HepG2 (cell line): ENCODE measurements at regions not wholly inside any gene's neighbourhood (a gene's known extent, or its start where the extent isn't known, plus 50 kb on each side); places are given as distances from the start of the nearest gene placed in this dataset.

Source experiments
- ATAC-seq: fragments of 200-7000 bp; cut with Tn5 transposase; 3 replicates; pipeline ENCODE4 v1.9.1; 2020; ENCODE audit warnings: mild to moderate bottlenecking, moderate library complexity
- BruUV-seq: library from RNA; stranded (reverse); fragments of 400-500 nt; replicated peaks from 2 replicates; lab custom pipeline; 2021; lab: Mats Ljungman, UMichigan
- CTCF ChIA-PET: fragments of 300-600 bp; formaldehyde crosslinking; extraction: SDS; loops from one replicate; lab custom pipeline; 2021; ENCODE audit warnings: low total read pairs, inconsistent platforms, low intra/inter-chr PET ratio; lab: Yijun Ruan, JAX
- POLR2A ChIA-PET: fragments of 350-600 bp; sonication (Branson Sonifier 250); formaldehyde crosslinking; loops from one replicate; lab custom pipeline; 2020; ENCODE audit warnings: antibody characterized with exemption, inconsistent platforms; lab: Yijun Ruan, JAX
- DNase-seq: peaks from one replicate; pipeline ENCODE4 v3.0.0-alpha.2; 2015; ENCODE audit warnings: low spot score
- FAIRE-seq: peaks from 3 replicates; lab custom pipeline; 2011; peaks lifted over from hg19 to GRCh38; lab: Jason Lieb, UNC
- H2AFZ ChIP-seq: one replicate; pipeline ENCODE4 v1.6.1; 2011; ENCODE audit warnings: low read length, inconsistent platforms
- H3K27ac ChIP-seq: fragments of 300-600 bp; 3 replicates; pipeline ENCODE4 v1.8.0; 2011; ENCODE audit warnings: mixed run types, mild to moderate bottlenecking, mixed read lengths, low read length, inconsistent platforms; ENCODE audit not compliant: insufficient read depth; ENCODE audit errors: extremely low read length
- H3K27me3 ChIP-seq, 2 experiments: fragments of 200-600 bp in 1 of 2; 2 replicates in 1 of 2; 3 replicates in 1 of 2; pipeline versions ENCODE4 v1.6.0 to v1.8.0; 2011; ENCODE audit warnings: low read length in 2 of 2, mild to moderate bottlenecking in 2 of 2, moderate library complexity in 2 of 2, inconsistent platforms in 1 of 2; ENCODE audit not compliant: insufficient read depth in 2 of 2, control insufficient read depth in 1 of 2
- H3K36me3 ChIP-seq, 2 experiments: fragments of 200-600 bp in 1 of 2; replicated peaks in 1 of 2; 2 replicates in 1 of 2; 3 replicates in 1 of 2; pipeline versions ENCODE4 v1.5.1 to v1.8.0; 2011; ENCODE audit warnings: low read length in 2 of 2, inconsistent platforms in 1 of 2; ENCODE audit not compliant: insufficient read depth in 2 of 2, control insufficient read depth in 1 of 2
- H3K4me1 ChIP-seq: 2 replicates; pipeline ENCODE4 v1.5.1; 2012; ENCODE audit warnings: low read length, inconsistent platforms; ENCODE audit not compliant: insufficient read depth
- H3K4me2 ChIP-seq: 2 replicates; pipeline ENCODE4 v1.6.0; 2011; ENCODE audit warnings: low read depth, low read length, inconsistent platforms
- H3K4me3 ChIP-seq, 3 experiments: fragments of 200-600 bp in 1 of 3; sonication (generic), shearing (Covaris generic) in 1 of 3; replicated peaks in 1 of 3; 2 replicates each; pipeline ENCODE4 v1.5.1; 2011 to 2016; ENCODE audit warnings: low read length in 3 of 3, inconsistent platforms in 2 of 3, low read depth in 2 of 3, mild to moderate bottlenecking in 2 of 3, control low read depth in 1 of 3, mixed read lengths in 1 of 3; ENCODE audit not compliant: insufficient read depth in 1 of 3
- H3K79me2 ChIP-seq: one replicate; pipeline ENCODE4 v1.6.1; 2011; ENCODE audit warnings: low read length, inconsistent platforms; ENCODE audit not compliant: insufficient read depth
- H3K9ac ChIP-seq: 2 replicates; pipeline ENCODE4 v1.6.0; 2011; ENCODE audit warnings: mild to moderate bottlenecking, low read depth, low read length, inconsistent platforms; ENCODE audit not compliant: insufficient read depth
- H3K9me3 ChIP-seq: 2 replicates; pipeline ENCODE4 v1.5.1; 2012; ENCODE audit warnings: mild to moderate bottlenecking, low read length
- H4K20me1 ChIP-seq: 2 replicates; pipeline ENCODE4 v1.6.0; 2011; ENCODE audit warnings: inconsistent platforms, mild to moderate bottlenecking, low read length, moderate library complexity; ENCODE audit not compliant: insufficient read depth
- GZF1 ChIP-seq: sonication (generic); formaldehyde crosslinking; IDR thresholded peaks from 2 replicates; pipeline ENCODE4 v1.5.1; 2020; ENCODE audit warnings: mild to moderate bottlenecking, missing genetic modification reagents
- HNRNPLL ChIP-seq: fragments of 200-400 bp; formaldehyde crosslinking; IDR thresholded peaks from 2 replicates; pipeline ENCODE4 v1.6.1; 2017; ENCODE audit warnings: mild to moderate bottlenecking, low read depth, low read length; ENCODE audit not compliant: poor library complexity, severe bottlenecking
- MAFK ChIP-seq, 2 experiments: IDR thresholded peaks in 1 of 2; conservative IDR thresholded peaks in 1 of 2; 2 replicates each; pipeline ENCODE4 v1.6.1; 2011; ENCODE audit warnings: improper control_type of control experiment in 2 of 2, low read length in 2 of 2
- PHF8 ChIP-seq: sonication (generic); formaldehyde crosslinking; IDR thresholded peaks from 2 replicates; pipeline ENCODE4 v1.5.0; 2020; ENCODE audit warnings: missing genetic modification reagents
- ZNF274 ChIP-seq: sonication (generic); formaldehyde crosslinking; IDR thresholded peaks from 2 replicates; pipeline ENCODE4 v1.5.1; 2020; ENCODE audit warnings: mild to moderate bottlenecking, missing genetic modification reagents
- ZNF34 ChIP-seq: sonication (generic); formaldehyde crosslinking; IDR thresholded peaks from 2 replicates; pipeline ENCODE4 v1.4.0; 2020; ENCODE audit warnings: mild to moderate bottlenecking, missing genetic modification reagents, borderline replicate concordance
- WGBS: methylation state at CpG from one replicate; pipeline ENCODE4 v1.1.6; 2017; ENCODE audit warnings: low lambda C conversion rate; 5-methylcytosine and 5-hydroxymethylcytosine counted together
- in situ Hi-C: cut with HindIII; loops from 2 replicates; pipeline ENCODE4 v1.10.0; 2017; ENCODE audit warnings: low pct_unique_long_range_greater_than_20kb; ENCODE audit not compliant: extremely low pct_ligation_motif_present
- intact Hi-C: fragments of 100-400 bp; cut with micrococcal nuclease; formaldehyde crosslinking; loops from one replicate; pipeline ENCODE4 v1.10.0; 2022; ENCODE audit not compliant: unreplicated experiment
- TF ChIP-seq, protein P1 (sequence below), 2 experiments: fragments of 450-650 bp in 1 of 2; sonication (generic) in 1 of 2; formaldehyde crosslinking in 1 of 2; IDR thresholded peaks; 2 replicates each; pipeline versions ENCODE4 v1.6.1 to v1.8.0; 2016 to 2022; ENCODE audit warnings: antibody characterized with exemption in 1 of 2, mild to moderate bottlenecking in 1 of 2, missing genetic modification reagents in 1 of 2
- TF ChIP-seq, protein P2 (sequence below): sonication (generic); formaldehyde crosslinking; IDR thresholded peaks from 2 replicates; pipeline ENCODE4; 2020; ENCODE audit warnings: missing genetic modification reagents, mild to moderate bottlenecking, borderline replicate concordance

DNA sequence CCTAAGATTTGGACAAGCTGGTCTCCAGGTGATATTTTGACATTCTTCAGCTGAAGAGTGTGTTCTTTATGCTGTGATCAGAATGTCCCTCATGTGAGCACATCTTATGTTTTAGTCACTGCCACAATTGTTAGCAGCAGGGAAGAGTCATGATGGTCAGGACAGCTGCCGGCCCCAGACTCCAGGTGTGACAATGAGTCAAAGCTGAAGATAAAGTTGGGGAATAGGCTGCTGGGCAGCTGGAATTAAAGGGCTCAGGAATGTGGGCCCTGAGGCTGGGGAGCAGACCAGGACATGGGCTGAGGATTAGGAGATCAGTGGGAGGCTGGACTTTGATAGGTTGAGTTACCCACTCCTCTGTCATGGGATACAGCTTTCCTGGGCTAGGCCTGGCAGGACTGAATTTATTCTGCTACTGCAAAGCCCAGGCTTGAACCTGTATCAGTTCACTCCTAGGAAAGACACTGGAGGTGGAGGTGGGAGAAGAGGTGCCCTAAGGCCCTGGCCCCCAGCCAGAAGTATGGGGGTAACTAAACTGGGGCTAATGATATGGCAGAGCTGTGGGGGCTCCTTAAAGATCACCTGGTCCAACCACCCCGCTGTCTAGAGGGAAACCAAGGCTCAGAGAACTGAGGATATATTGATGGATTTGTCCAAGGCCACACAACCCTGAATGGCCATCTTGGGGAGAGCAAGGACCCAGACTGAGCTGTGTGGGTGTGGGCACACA lies 119.5 kb downstream of the PJA1 start (continued):
- TF ChIP-seq, protein P1, sequence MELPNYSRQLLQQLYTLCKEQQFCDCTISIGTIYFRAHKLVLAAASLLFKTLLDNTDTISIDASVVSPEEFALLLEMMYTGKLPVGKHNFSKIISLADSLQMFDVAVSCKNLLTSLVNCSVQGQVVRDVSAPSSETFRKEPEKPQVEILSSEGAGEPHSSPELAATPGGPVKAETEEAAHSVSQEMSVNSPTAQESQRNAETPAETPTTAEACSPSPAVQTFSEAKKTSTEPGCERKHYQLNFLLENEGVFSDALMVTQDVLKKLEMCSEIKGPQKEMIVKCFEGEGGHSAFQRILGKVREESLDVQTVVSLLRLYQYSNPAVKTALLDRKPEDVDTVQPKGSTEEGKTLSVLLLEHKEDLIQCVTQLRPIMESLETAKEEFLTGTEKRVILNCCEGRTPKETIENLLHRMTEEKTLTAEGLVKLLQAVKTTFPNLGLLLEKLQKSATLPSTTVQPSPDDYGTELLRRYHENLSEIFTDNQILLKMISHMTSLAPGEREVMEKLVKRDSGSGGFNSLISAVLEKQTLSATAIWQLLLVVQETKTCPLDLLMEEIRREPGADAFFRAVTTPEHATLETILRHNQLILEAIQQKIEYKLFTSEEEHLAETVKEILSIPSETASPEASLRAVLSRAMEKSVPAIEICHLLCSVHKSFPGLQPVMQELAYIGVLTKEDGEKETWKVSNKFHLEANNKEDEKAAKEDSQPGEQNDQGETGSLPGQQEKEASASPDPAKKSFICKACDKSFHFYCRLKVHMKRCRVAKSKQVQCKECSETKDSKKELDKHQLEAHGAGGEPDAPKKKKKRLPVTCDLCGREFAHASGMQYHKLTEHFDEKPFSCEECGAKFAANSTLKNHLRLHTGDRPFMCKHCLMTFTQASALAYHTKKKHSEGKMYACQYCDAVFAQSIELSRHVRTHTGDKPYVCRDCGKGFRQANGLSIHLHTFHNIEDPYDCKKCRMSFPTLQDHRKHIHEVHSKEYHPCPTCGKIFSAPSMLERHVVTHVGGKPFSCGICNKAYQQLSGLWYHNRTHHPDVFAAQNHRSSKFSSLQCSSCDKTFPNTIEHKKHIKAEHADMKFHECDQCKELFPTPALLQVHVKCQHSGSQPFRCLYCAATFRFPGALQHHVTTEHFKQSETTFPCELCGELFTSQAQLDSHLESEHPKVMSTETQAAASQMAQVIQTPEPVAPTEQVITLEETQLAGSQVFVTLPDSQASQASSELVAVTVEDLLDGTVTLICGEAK (IDR thresholded peaks at IDR 0.05) = no peak
- TF ChIP-seq, protein P1 (CRISPR knock-in tag; IDR thresholded peaks at IDR 0.05) = no peak

DNA sequence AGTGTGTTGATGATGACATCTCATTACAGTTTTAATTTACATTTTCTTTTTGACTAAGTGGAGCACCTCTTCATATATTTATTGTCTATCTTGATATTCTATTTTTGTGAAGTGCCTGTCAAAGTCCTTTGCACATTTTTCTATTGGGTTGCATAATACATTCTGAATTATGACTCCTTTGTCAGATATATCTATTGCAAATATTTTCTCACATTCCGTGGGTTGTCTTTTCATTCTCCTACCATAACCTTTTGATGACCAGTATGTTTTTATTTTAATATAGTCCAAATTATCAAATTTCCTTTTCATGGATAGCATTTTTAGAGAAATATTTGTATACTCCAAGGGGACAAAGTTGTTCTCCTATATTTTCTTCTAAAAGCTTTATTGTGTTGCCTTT lies 126.4 kb downstream of the PJA1 start:
- FAIRE-seq (no peak), DNase-seq (no peak), ATAC-seq (no peak)
- no peaks in the 10 kb centered on the region for H3K9me3 ChIP-seq
- in situ Hi-C loops (loop anchor here (10.0 kb wide), 1 partner anchor 214 kb away; the partner anchor contains the start of gene EFNB1), intact Hi-C loops (no loop called here)
- no peak overlapping the region for H3K9ac ChIP-seq
- H2AFZ ChIP-seq = no peak overlapping the region
- POLR2A ChIA-PET = no interaction called here
- no peak overlapping the region for H3K27ac ChIP-seq
- CTCF ChIA-PET = no interaction called here
- H3K36me3 ChIP-seq = no peaks in the 10 kb centered on the region
- H3K79me2 ChIP-seq = no peaks in the 10 kb centered on the region
- H3K4me2 ChIP-seq = no peak overlapping the region
- BruUV-seq = no TSS peak
- H3K4me1 ChIP-seq = no peaks in the 10 kb centered on the region
- no peak overlapping the region for H3K4me3 ChIP-seq
- 79% methylated on average over 1 of the region's 1 CpG for WGBS
- H3K27me3 ChIP-seq = no peaks in the 10 kb centered on the region
- H4K20me1 ChIP-seq = no peaks in the 10 kb centered on the region
- no peak for TF ChIP-seq GZF1 (CRISPR knock-in tag)
- no peak for TF ChIP-seq ZNF34
- TF ChIP-seq, protein P2, sequence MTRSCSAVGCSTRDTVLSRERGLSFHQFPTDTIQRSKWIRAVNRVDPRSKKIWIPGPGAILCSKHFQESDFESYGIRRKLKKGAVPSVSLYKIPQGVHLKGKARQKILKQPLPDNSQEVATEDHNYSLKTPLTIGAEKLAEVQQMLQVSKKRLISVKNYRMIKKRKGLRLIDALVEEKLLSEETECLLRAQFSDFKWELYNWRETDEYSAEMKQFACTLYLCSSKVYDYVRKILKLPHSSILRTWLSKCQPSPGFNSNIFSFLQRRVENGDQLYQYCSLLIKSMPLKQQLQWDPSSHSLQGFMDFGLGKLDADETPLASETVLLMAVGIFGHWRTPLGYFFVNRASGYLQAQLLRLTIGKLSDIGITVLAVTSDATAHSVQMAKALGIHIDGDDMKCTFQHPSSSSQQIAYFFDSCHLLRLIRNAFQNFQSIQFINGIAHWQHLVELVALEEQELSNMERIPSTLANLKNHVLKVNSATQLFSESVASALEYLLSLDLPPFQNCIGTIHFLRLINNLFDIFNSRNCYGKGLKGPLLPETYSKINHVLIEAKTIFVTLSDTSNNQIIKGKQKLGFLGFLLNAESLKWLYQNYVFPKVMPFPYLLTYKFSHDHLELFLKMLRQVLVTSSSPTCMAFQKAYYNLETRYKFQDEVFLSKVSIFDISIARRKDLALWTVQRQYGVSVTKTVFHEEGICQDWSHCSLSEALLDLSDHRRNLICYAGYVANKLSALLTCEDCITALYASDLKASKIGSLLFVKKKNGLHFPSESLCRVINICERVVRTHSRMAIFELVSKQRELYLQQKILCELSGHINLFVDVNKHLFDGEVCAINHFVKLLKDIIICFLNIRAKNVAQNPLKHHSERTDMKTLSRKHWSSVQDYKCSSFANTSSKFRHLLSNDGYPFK = no peak
- TF ChIP-seq PHF8 (CRISPR knock-in tag) = no peak
- no peak for TF ChIP-seq HNRNPLL
- TF ChIP-seq ZNF274 (CRISPR knock-in tag) = no peak
- no peak for TF ChIP-seq MAFK (conservative IDR thresholded peaks at IDR 0.05 in 1 of 2, IDR thresholded peaks at IDR 0.05 in 1 of 2; ENCODE audit: low read length in 2 of 2)
